ENCODE measurements at regions not wholly inside any gene's neighbourhood (a gene's known extent, or its start where the extent isn't known, plus 50 kb on each side); places are given as distances from the start of the nearest gene placed in this dataset.

GRCh38 chr1:217036757-217037156 is 313.5 kb upstream of the ESRRG start:
- no peak for TF ChIP-seq CTCF (IDR thresholded peaks at IDR 0.05)
- no peak for ATAC-seq (ENCODE audit: low FRiP score)
- no peak for DNase-seq (ENCODE audit: low spot score)

- no peak for TF ChIP-seq CTCF (IDR thresholded peaks at IDR 0.05)
- DNase-seq (ENCODE audit: low spot score) (no peak), ATAC-seq (ENCODE audit: low FRiP score) (no peak)
Measured at GRCh38 chr1:217032715-217033367, 309.6 kb upstream of the ESRRG start.

- DNase-seq (ENCODE audit: low spot score) (no peak), ATAC-seq (ENCODE audit: low FRiP score) (peak; percentile 97)
- TF ChIP-seq CTCF (IDR thresholded peaks at IDR 0.05): no peak
Measured at GRCh38 chr1:217029281-217030157, 306.3 kb upstream of the ESRRG start.

GRCh38 chr1:217027403-217028080 is 304.3 kb upstream of the ESRRG start:
- DNase-seq (ENCODE audit: low spot score): no peak
- ATAC-seq (ENCODE audit: low FRiP score): no peak
- no peak for TF ChIP-seq CTCF (IDR thresholded peaks at IDR 0.05)

GRCh38 chr1:217026531-217026930 is 303.3 kb upstream of the ESRRG start:
- ATAC-seq (ENCODE audit: low FRiP score) (no peak), DNase-seq (ENCODE audit: low spot score) (no peak)
- TF ChIP-seq CTCF (IDR thresholded peaks at IDR 0.05): no peak

GRCh38 chr1:217025381-217025780 is 302.2 kb upstream of the ESRRG start:
- no peak for TF ChIP-seq CTCF (IDR thresholded peaks at IDR 0.05)
- DNase-seq (ENCODE audit: low spot score) (no peak), ATAC-seq (ENCODE audit: low FRiP score) (no peak)

All from omental fat pad (tissue), 3 donors.